WTC11 (cell line): ENCODE measurements at regions not wholly inside any gene's neighbourhood (a gene's known extent, or its start where the extent isn't known, plus 50 kb on each side); places are given as distances from the start of the nearest gene placed in this dataset.

Experiments used
- NR1H2 ChIP-seq: sonication (generic); formaldehyde crosslinking; IDR thresholded peaks from 2 replicates; pipeline ENCODE4 v1.9.0; 2021; ENCODE audit warnings: mild to moderate bottlenecking, moderate library complexity, missing genetic modification reagents
- SP1 ChIP-seq: sonication (generic); formaldehyde crosslinking; conservative IDR thresholded peaks from 2 replicates; pipeline ENCODE4 v1.8.1; 2022; ENCODE audit warnings: missing genetic modification reagents
- ZNF263 ChIP-seq: sonication (generic); formaldehyde crosslinking; IDR thresholded peaks from 2 replicates; pipeline ENCODE4 v1.8.1; 2022; ENCODE audit warnings: low read depth, mild to moderate bottlenecking, moderate library complexity, missing genetic modification reagents
- TF ChIP-seq, protein P1 (sequence below): sonication (generic); formaldehyde crosslinking; conservative IDR thresholded peaks from 2 replicates; pipeline ENCODE4 v1.8.1; 2022; ENCODE audit warnings: mild to moderate bottlenecking, missing genetic modification reagents
- TF ChIP-seq, protein P2 (sequence below): fragments of 200-600 bp; IDR thresholded peaks from 2 replicates; pipeline ENCODE4 v1.8.0; 2022; ENCODE audit warnings: antibody characterized with exemption
- TF ChIP-seq, protein P3 (sequence below): sonication (generic); formaldehyde crosslinking; IDR thresholded peaks from 2 replicates; pipeline ENCODE4 v1.8.0; 2022; ENCODE audit warnings: mild to moderate bottlenecking, missing genetic modification reagents
- TF ChIP-seq, protein P4 (sequence below): sonication (generic); formaldehyde crosslinking; IDR thresholded peaks from 2 replicates; pipeline ENCODE4 v1.8.1; 2023; ENCODE audit warnings: mild to moderate bottlenecking, missing genetic modification reagents, moderate library complexity

DNA sequence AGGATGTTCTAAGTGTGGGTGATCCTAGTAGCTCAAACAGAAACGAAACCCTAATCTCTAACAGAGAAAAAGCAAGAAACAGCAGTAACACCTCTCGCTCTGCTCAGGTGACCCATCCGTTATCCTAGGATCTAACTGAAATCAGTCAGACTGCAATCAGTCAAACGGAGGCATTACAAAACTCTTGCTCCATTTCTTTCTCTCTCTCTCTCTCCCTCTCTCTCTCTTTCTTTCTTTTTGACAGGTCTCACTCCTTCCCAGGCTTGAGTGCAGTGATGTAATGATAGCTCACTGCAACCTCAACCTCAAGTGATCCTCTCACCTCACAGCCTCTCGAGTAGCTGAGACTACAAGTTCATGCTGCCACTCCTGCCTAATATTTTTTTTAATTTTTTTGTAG, 1283.5 kb upstream of the CELF2 start:
- TF ChIP-seq, protein P1, sequence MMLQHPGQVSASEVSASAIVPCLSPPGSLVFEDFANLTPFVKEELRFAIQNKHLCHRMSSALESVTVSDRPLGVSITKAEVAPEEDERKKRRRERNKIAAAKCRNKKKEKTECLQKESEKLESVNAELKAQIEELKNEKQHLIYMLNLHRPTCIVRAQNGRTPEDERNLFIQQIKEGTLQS (CRISPR knock-in tag), result no peak
- no peak for TF ChIP-seq SP1
- no peak for TF ChIP-seq NR1H2
- TF ChIP-seq, protein P2, sequence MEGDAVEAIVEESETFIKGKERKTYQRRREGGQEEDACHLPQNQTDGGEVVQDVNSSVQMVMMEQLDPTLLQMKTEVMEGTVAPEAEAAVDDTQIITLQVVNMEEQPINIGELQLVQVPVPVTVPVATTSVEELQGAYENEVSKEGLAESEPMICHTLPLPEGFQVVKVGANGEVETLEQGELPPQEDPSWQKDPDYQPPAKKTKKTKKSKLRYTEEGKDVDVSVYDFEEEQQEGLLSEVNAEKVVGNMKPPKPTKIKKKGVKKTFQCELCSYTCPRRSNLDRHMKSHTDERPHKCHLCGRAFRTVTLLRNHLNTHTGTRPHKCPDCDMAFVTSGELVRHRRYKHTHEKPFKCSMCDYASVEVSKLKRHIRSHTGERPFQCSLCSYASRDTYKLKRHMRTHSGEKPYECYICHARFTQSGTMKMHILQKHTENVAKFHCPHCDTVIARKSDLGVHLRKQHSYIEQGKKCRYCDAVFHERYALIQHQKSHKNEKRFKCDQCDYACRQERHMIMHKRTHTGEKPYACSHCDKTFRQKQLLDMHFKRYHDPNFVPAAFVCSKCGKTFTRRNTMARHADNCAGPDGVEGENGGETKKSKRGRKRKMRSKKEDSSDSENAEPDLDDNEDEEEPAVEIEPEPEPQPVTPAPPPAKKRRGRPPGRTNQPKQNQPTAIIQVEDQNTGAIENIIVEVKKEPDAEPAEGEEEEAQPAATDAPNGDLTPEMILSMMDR, result no peak
- TF ChIP-seq, protein P3, sequence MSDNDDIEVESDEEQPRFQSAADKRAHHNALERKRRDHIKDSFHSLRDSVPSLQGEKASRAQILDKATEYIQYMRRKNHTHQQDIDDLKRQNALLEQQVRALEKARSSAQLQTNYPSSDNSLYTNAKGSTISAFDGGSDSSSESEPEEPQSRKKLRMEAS, result no peak
- TF ChIP-seq ZNF263, result no peak
- TF ChIP-seq, protein P4, sequence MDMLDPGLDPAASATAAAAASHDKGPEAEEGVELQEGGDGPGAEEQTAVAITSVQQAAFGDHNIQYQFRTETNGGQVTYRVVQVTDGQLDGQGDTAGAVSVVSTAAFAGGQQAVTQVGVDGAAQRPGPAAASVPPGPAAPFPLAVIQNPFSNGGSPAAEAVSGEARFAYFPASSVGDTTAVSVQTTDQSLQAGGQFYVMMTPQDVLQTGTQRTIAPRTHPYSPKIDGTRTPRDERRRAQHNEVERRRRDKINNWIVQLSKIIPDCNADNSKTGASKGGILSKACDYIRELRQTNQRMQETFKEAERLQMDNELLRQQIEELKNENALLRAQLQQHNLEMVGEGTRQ (CRISPR knock-in tag), result no peak
